HepG2 (cell line): ENCODE measurements at regions not wholly inside any gene's neighbourhood (a gene's known extent, or its start where the extent isn't known, plus 50 kb on each side); places are given as distances from the start of the nearest gene placed in this dataset.

Experiments used
- ATAC-seq: fragments of 200-7000 bp; cut with Tn5 transposase; 3 replicates; pipeline ENCODE4 v1.9.1; 2020; ENCODE audit warnings: mild to moderate bottlenecking, moderate library complexity
- BruUV-seq: library from RNA; stranded (reverse); fragments of 400-500 nt; replicated peaks from 2 replicates; lab custom pipeline; 2021; lab: Mats Ljungman, UMichigan
- CTCF ChIA-PET: fragments of 300-600 bp; formaldehyde crosslinking; extraction: SDS; loops from one replicate; lab custom pipeline; 2021; ENCODE audit warnings: low total read pairs, inconsistent platforms, low intra/inter-chr PET ratio; lab: Yijun Ruan, JAX
- POLR2A ChIA-PET: fragments of 350-600 bp; sonication (Branson Sonifier 250); formaldehyde crosslinking; loops from one replicate; lab custom pipeline; 2020; ENCODE audit warnings: antibody characterized with exemption, inconsistent platforms; lab: Yijun Ruan, JAX
- DNase-seq: peaks from one replicate; pipeline ENCODE4 v3.0.0-alpha.2; 2015; ENCODE audit warnings: low spot score
- FAIRE-seq: peaks from 3 replicates; lab custom pipeline; 2011; peaks lifted over from hg19 to GRCh38; lab: Jason Lieb, UNC
- H2AFZ ChIP-seq: one replicate; pipeline ENCODE4 v1.6.1; 2011; ENCODE audit warnings: low read length, inconsistent platforms
- H3K27ac ChIP-seq: fragments of 300-600 bp; 3 replicates; pipeline ENCODE4 v1.8.0; 2011; ENCODE audit warnings: mixed run types, mild to moderate bottlenecking, mixed read lengths, low read length, inconsistent platforms; ENCODE audit not compliant: insufficient read depth; ENCODE audit errors: extremely low read length
- H3K27me3 ChIP-seq, 2 experiments: fragments of 200-600 bp in 1 of 2; 2 replicates in 1 of 2; 3 replicates in 1 of 2; pipeline versions ENCODE4 v1.6.0 to v1.8.0; 2011; ENCODE audit warnings: low read length in 2 of 2, mild to moderate bottlenecking in 2 of 2, moderate library complexity in 2 of 2, inconsistent platforms in 1 of 2; ENCODE audit not compliant: insufficient read depth in 2 of 2, control insufficient read depth in 1 of 2
- H3K36me3 ChIP-seq, 2 experiments: fragments of 200-600 bp in 1 of 2; replicated peaks in 1 of 2; 2 replicates in 1 of 2; 3 replicates in 1 of 2; pipeline versions ENCODE4 v1.5.1 to v1.8.0; 2011; ENCODE audit warnings: low read length in 2 of 2, inconsistent platforms in 1 of 2; ENCODE audit not compliant: insufficient read depth in 2 of 2, control insufficient read depth in 1 of 2
- H3K4me1 ChIP-seq: 2 replicates; pipeline ENCODE4 v1.5.1; 2012; ENCODE audit warnings: low read length, inconsistent platforms; ENCODE audit not compliant: insufficient read depth
- H3K4me2 ChIP-seq: 2 replicates; pipeline ENCODE4 v1.6.0; 2011; ENCODE audit warnings: low read depth, low read length, inconsistent platforms
- H3K4me3 ChIP-seq, 3 experiments: fragments of 200-600 bp in 1 of 3; sonication (generic), shearing (Covaris generic) in 1 of 3; replicated peaks in 1 of 3; 2 replicates each; pipeline ENCODE4 v1.5.1; 2011 to 2016; ENCODE audit warnings: low read length in 3 of 3, inconsistent platforms in 2 of 3, low read depth in 2 of 3, mild to moderate bottlenecking in 2 of 3, control low read depth in 1 of 3, mixed read lengths in 1 of 3; ENCODE audit not compliant: insufficient read depth in 1 of 3
- H3K79me2 ChIP-seq: one replicate; pipeline ENCODE4 v1.6.1; 2011; ENCODE audit warnings: low read length, inconsistent platforms; ENCODE audit not compliant: insufficient read depth
- H3K9ac ChIP-seq: 2 replicates; pipeline ENCODE4 v1.6.0; 2011; ENCODE audit warnings: mild to moderate bottlenecking, low read depth, low read length, inconsistent platforms; ENCODE audit not compliant: insufficient read depth
- H3K9me3 ChIP-seq: 2 replicates; pipeline ENCODE4 v1.5.1; 2012; ENCODE audit warnings: mild to moderate bottlenecking, low read length
- H4K20me1 ChIP-seq: 2 replicates; pipeline ENCODE4 v1.6.0; 2011; ENCODE audit warnings: inconsistent platforms, mild to moderate bottlenecking, low read length, moderate library complexity; ENCODE audit not compliant: insufficient read depth
- CBFB ChIP-seq: sonication (generic); formaldehyde crosslinking; IDR thresholded peaks from 2 replicates; pipeline ENCODE4 v1.4.0; 2020; ENCODE audit warnings: missing genetic modification reagents
- CBX5 ChIP-seq: sonication (generic); formaldehyde crosslinking; IDR thresholded peaks from 2 replicates; pipeline ENCODE4 v1.4.0; 2020; ENCODE audit warnings: missing genetic modification reagents, borderline replicate concordance
- FOSL2 ChIP-seq: sonication (generic); formaldehyde crosslinking; IDR thresholded peaks from 2 replicates; pipeline ENCODE4 v1.4.0; 2020; ENCODE audit warnings: missing genetic modification reagents
- FOXO4 ChIP-seq: sonication (generic); formaldehyde crosslinking; conservative IDR thresholded peaks from 2 replicates; pipeline ENCODE4 v1.8.1; 2023; ENCODE audit warnings: missing genetic modification reagents
- HOXA9 ChIP-seq: sonication (generic); formaldehyde crosslinking; IDR thresholded peaks from 2 replicates; pipeline ENCODE4 v1.8.1; 2022; ENCODE audit warnings: missing genetic modification reagents, mild to moderate bottlenecking, moderate library complexity, borderline replicate concordance
- KMT2B ChIP-seq: IDR thresholded peaks from 2 replicates; pipeline ENCODE4 v1.6.1; 2016; ENCODE audit warnings: missing genetic modification reagents, missing compliant biosample characterization
- U2AF1 ChIP-seq: fragments of 200-400 bp; formaldehyde crosslinking; optimal IDR thresholded peaks from 2 replicates; pipeline ENCODE3; 2017; ENCODE audit warnings: mild to moderate bottlenecking, low read depth, low read length
- ZMYM3 ChIP-seq: sonication (generic); formaldehyde crosslinking; IDR thresholded peaks from 2 replicates; pipeline ENCODE4 v1.5.1; 2020; ENCODE audit warnings: mild to moderate bottlenecking, missing genetic modification reagents
- ZNF121 ChIP-seq: sonication (generic); formaldehyde crosslinking; IDR thresholded peaks from 2 replicates; pipeline ENCODE4 v1.5.0; 2020; ENCODE audit warnings: mild to moderate bottlenecking, missing genetic modification reagents
- ZNF335 ChIP-seq: sonication (generic); formaldehyde crosslinking; IDR thresholded peaks from 2 replicates; pipeline ENCODE4 v1.4.0; 2020; ENCODE audit warnings: missing genetic modification reagents
- ZNF367 ChIP-seq: sonication (generic); formaldehyde crosslinking; IDR thresholded peaks from 2 replicates; pipeline ENCODE4 v1.4.0; 2020; ENCODE audit warnings: missing genetic modification reagents, borderline replicate concordance
- ZNF383 ChIP-seq: sonication (generic); formaldehyde crosslinking; IDR thresholded peaks from 2 replicates; pipeline ENCODE4 v1.4.0; 2020; ENCODE audit warnings: missing genetic modification reagents, mild to moderate bottlenecking, borderline replicate concordance
- ZNF431 ChIP-seq: sonication (generic); formaldehyde crosslinking; IDR thresholded peaks from 2 replicates; pipeline ENCODE4 v1.9.0; 2022; ENCODE audit warnings: missing genetic modification reagents, low read depth, mild to moderate bottlenecking, borderline replicate concordance
- ZNF546 ChIP-seq: sonication (generic); formaldehyde crosslinking; conservative IDR thresholded peaks from 2 replicates; pipeline ENCODE4 v1.8.1; 2023; ENCODE audit warnings: mild to moderate bottlenecking, missing genetic modification reagents
- ZNF704 ChIP-seq: sonication (generic); formaldehyde crosslinking; IDR thresholded peaks from 2 replicates; pipeline ENCODE4 v1.8.1; 2023; ENCODE audit warnings: mild to moderate bottlenecking, inconsistent platforms, moderate library complexity, missing genetic modification reagents, borderline replicate concordance
- ZNF83 ChIP-seq: sonication (generic); formaldehyde crosslinking; IDR thresholded peaks from 2 replicates; pipeline ENCODE4 v1.4.0; 2020; ENCODE audit warnings: missing genetic modification reagents, mild to moderate bottlenecking, borderline replicate concordance
- ZNF878 ChIP-seq: sonication (generic); formaldehyde crosslinking; IDR thresholded peaks from 2 replicates; pipeline ENCODE4 v1.8.1; 2023; ENCODE audit warnings: mild to moderate bottlenecking, missing genetic modification reagents, moderate library complexity
- WGBS: methylation state at CpG from one replicate; pipeline ENCODE4 v1.1.6; 2017; ENCODE audit warnings: low lambda C conversion rate; 5-methylcytosine and 5-hydroxymethylcytosine counted together
- in situ Hi-C: cut with HindIII; loops from 2 replicates; pipeline ENCODE4 v1.10.0; 2017; ENCODE audit warnings: low pct_unique_long_range_greater_than_20kb; ENCODE audit not compliant: extremely low pct_ligation_motif_present
- intact Hi-C: fragments of 100-400 bp; cut with micrococcal nuclease; formaldehyde crosslinking; loops from one replicate; pipeline ENCODE4 v1.10.0; 2022; ENCODE audit not compliant: unreplicated experiment

- TF ChIP-seq ZNF546 (no peak), CBFB (CRISPR knock-in tag) (no peak), ZNF878 (no peak), ZNF367 (no peak), U2AF1 (no peak), ZNF335 (CRISPR knock-in tag) (no peak), ZMYM3 (CRISPR knock-in tag) (no peak), ZNF383 (CRISPR knock-in tag) (no peak), ZNF83 (CRISPR knock-in tag) (no peak), ZNF704 (CRISPR knock-in tag) (no peak), FOXO4 (CRISPR knock-in tag) (no peak), KMT2B (CRISPR knock-in tag) (no peak), ZNF431 (CRISPR knock-in tag) (no peak)
Measured at GRCh38 chr18:73896685-73897084, 250.9 kb downstream of the FBXO15 start (continued).

GRCh38 chr18:73895701-73896100 lies 251.9 kb downstream of the FBXO15 start:
- ATAC-seq, result no peak
- Histone ChIP-seq H2AFZ (no peak overlapping the region), H3K4me3 (no peak overlapping the region), H3K27me3 (no peaks in the 10 kb centered on the region; a peak in 3 of 5 replicates), H3K36me3 (no peaks in the 10 kb centered on the region), H4K20me1 (no peaks in the 10 kb centered on the region), H3K4me2 (no peak overlapping the region), H3K27ac (no peak overlapping the region), H3K9ac (no peak overlapping the region), H3K4me1 (no peaks in the 10 kb centered on the region), H3K79me2 (no peaks in the 10 kb centered on the region), H3K9me3 (no peaks in the 10 kb centered on the region)
- 0% methylated on average over 4 of the region's 4 CpGs for WGBS
- DNase-seq, result peak; percentile 2
- no TSS peak for BruUV-seq
- ChIA-PET CTCF (no interaction called here), POLR2A (no interaction called here)
- intact Hi-C loops (no loop called here), in situ Hi-C loops (no loop called here)
- FAIRE-seq, result no peak
- TF ChIP-seq HOXA9 (CRISPR knock-in tag) (no peak), FOSL2 (CRISPR knock-in tag) (0 out of 2 replicates have a peak, but pooled peaks have one; percentile 9), ZNF121 (CRISPR knock-in tag) (no peak), CBX5 (CRISPR knock-in tag) (no peak)
